Right hindlimb (tissue), 1 donor: ENCODE measurements at regions not wholly inside any gene's neighbourhood (a gene's known extent, or its start where the extent isn't known, plus 50 kb on each side); places are given as distances from the start of the nearest gene placed in this dataset.
"Not testable (repeated sequence)": the region's sequence is repeated elsewhere in the genome, so short reads cannot be mapped to it uniquely, and the experiment has no call there.

Experiments used
- DNase-seq: peaks from one replicate; pipeline ENCODE4 v3.0.0-alpha.2; 2018

GRCh38 chr7:155397758-155398714, 59.9 kb upstream of the EN2 start:
- not testable (repeated sequence) for DNase-seq

DNA sequence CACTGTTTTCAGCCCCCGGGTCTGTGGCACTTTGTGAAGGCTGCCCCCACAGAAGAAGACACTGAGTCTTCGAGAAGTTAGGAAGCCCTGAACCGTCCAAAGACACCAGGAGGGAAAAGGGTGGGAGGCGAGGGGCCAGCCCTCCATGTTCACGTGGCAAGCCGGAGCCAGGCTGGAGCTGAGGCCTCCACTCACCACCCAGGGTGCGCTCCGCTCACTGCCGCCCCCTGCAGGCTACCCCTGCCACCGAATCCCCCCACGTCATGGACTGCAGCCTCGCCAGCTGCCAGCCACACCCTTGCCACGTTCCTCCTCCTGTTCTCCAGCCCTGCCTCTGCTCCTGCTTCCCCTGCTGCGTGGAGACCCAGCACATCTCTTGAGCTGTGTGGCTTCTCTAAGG, 59.0 kb upstream of the EN2 start:
- DNase-seq = no peak

DNA sequence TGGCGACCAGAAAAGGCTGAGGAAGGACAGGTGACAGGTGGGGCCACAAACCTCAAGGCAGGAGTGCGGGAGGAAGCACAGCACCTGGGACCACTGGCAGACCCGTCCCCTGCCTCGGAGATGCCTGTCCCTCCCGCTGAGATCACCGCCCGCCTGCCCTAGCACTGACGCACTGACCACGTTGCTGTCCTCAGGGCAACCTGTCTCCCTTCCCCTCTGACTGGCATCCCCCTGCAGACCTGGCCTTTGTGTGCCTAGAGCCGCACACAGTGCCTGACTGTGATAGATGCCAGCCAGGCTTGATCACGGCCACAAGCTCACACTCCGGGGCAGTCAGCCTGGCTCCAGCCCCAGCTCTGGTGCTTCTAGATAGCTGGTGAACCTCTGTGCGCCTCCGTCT, 58.4 kb upstream of the EN2 start:
- DNase-seq = no peak

DNA sequence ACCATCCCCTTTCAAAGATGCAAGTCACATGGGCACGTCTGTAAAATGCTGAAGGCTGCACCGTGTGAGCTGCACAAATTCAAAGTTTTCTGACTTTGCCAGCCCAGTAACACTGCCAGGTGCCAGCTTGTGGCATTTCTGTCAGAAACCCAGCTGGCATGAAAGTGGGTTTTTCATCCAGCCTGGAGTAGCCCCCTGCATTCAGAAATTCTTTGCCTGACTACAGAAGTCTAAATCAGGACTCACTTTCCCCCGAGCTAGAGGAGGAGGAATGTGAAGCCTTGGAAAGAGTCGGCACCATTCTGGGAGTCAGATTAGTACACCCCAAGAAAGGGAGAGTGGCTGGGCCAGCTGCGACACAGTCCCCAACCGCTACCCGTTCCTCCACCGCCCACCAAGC, 56.7 kb upstream of the EN2 start:
- no peak for DNase-seq

GRCh38 chr7:155401884-155402283, 56.0 kb upstream of the EN2 start:
- no peak for DNase-seq

GRCh38 chr7:155402941-155403340, 55.0 kb upstream of the EN2 start:
- DNase-seq = no peak

GRCh38 chr7:155404976-155405375, 53.0 kb upstream of the EN2 start:
- DNase-seq = no peak

DNA sequence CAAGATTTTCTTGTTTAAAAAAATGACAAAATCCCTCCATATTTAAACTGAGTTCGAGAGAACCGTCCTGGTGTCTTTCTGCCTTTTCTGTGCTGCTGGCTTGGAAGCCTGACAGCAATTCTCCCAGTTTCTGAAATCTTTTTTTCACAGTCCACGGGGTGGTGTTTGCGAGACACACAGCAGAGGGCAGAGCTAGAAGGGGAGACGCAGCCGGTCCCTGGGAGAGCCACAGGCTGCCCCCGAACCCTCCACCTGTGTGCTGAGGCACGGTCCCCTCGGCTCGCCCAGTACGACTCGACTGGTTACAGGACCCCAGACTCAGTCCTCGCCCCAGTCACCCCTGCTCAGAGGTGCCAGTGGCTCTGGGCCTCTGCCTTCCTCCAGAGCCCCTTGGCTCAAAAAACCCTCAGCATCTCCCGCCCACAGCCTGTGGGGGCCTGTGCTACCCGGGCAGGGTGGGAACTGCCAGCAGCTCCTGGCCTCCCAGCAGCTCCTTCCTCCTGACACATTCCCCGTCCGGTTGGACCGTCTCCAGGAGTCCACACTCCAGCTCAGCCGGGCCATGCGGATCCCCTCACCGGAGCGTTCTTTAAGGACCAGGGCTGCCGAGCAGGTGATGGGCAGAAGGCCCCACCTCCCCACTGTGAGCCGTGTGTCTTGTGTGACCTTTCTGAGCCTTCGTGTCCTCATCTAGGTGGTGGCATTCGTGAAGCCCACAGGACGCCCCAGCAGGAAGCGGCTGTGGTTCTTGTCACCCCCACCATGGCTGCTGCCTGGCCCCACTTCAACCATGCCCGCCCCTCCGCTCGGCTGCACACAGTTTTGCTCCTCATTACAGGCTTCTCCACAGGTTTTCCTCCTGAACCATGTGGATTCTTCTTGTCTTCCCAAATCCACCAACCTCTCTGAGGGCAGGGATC, 52.3 kb upstream of the EN2 start:
- DNase-seq = no peak

DNA sequence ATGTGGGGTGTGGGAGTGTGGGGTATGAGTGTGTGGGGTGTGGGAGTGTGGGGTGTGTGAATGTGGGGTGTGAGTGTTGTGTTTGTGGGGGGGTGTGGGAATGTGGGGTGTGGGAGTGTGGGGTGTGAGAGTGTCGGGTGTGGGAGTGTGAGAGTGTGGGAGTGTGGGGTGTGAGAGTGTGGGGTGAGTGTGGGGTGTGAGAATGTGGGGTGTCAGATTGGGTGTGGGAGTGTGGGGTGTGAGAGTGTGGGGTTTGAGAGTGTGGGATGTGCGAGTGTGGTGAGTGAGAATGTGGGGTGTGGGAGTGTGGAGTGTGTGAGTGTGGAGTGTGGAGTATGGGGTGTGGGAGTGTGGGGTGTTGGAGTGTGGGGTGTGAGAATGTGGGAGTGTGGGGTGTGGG, 50.1 kb upstream of the EN2 start:
- DNase-seq = no peak
